ENCODE measurements at regions not wholly inside any gene's neighbourhood (a gene's known extent, or its start where the extent isn't known, plus 50 kb on each side); places are given as distances from the start of the nearest gene placed in this dataset.
A peak's percentile ranks its signal among the peaks of the same experiment; 100 is the strongest.

DNA sequence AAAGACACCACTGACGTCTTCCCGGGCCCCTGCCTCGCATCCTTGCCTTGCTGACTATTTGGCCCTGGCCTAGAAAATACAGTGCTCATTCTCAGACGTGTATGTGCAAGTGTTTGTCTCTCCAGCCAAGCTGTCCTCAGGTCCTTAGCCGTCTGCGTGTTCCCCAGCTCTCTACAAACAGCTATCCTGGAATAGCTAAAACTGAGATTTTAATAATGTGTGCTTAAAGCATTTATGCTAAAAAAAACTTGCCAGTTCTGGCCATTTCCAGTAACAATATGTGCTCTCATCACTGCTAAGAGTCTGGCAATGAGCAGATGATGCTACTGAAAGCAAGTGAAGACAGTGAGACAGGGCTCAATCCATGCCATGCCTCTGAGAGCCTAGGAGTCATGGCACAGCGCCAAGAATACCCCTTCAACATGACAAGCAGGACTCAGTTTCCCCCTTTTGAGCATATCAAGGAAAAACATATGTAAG, 55.7 kb downstream of the IRF2BP2 start:
- DNase-seq, result no peak

DNA sequence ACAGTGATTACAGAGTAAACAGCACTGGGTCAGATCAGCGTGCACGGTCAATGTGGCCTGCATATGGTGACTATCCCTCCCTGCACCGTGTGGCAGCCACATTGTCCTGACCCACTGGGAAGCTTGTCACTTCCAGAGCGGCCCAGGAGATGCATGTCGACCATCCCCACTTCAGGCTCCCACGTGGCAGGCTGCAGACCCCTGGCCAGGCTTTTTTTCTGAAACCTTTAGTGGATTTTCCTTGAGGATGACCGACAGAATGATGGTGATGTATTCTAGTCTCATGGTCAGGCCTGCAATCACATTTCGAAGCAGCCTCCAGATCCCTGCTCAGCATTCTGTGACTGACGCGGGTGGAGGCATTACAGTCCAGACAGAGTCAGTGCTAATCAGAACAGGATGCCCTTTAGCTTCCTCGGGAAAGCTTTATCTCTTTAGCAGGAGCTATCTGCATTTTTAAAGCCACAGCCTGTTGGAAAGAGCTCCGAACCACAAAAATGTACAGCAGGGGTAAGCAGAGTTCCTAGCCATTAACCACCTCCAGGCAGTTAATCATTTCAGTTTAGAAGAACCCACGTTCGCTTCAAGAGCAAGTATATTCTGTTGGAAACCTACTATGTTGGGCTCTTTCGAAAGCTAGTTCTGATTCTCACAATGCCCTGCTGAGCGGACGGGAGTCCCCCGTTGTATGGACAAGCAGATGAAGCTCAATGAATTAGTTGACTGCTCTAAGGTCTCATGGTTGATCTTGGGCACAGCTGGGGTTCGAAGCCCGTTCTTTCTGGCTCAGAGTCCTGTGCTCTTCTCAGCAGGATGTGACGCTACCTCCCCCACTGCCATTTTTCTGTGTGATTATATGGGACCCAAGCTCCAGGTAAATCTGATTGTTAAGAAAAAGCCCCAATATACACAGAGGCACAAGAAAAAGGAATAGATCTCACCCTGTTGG, 56.5 kb downstream of the IRF2BP2 start:
- DNase-seq, result no peak

DNA sequence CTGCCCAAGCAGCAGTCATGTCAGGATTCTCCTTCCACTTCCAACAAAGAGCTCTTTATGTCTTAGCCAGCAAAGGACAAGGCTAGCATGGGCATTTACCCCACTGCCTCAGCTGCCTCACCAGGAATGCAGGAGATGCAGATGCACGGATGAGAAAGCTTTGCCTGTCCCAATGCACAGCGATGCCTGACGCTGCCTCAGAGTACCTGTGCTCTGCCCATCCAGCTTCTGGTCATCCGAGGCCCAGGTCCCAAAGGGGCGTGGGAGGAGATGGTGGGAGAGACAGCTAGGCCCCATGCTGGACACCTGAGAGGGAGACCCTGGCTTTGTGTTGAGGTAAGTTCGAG, 59.0 kb downstream of the IRF2BP2 start:
- DNase-seq, result no peak

DNA sequence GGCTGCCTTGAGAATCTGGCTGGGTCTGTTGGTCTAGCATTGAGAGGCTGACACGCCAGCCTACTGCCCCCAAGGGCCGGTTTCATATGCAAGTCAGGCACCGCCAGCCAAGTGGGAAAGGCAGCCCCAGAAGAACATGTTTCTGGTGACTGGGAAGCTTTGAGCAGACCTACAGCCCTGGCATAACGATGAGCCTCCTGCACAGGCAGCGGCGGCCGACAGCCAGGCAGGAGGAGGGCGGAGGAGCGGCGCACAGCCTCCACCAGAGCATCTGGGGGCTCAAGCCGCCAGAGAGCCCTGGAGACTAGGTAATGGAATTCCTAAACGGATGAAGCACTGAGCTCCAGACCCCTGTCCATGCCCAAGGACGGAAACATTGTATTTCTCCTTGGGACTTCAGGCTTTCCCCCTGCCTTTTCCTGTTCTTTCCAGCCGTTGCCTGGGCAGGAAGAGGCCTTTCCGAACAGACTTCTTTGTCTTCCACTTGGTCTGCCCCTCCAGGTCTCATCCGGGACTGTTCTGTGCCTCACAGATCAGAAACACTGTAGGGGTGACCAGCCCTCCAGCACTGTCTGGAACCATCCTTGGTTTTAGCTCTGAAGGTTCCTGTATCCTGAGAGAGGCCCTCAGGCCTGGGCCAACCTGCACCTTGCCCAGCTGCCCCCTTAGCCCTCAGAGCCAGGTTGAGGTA, 59.5 kb downstream of the IRF2BP2 start:
- DNase-seq, result no peak

DNA sequence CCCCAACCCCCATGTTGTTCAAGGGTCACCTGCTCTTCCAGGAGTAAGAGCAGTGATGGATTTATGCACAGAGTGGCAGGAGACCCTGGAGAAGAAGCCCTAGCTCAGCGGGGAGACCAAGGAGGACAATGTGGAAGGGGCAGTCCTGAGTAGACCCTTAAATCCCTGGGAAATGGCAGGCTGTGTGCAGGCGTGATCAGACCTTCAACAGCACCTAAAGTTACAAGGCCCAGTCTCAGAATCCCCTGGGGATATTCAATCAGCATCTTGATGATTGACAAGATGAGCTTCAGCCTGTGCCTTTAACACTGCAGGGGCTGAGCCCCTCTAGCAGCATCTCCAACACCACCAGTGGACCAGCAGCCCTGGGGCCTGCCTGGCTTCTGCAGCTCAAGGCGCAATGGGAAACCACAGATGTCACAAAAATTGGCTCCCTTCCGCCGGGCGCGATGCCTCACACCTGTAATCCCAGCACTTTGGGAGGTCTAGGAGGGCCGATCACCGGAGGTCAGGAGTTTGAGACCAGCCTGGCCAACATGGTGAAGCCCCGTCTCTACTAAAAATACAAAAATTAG, 60.4 kb downstream of the IRF2BP2 start:
- DNase-seq, result no peak

DNA sequence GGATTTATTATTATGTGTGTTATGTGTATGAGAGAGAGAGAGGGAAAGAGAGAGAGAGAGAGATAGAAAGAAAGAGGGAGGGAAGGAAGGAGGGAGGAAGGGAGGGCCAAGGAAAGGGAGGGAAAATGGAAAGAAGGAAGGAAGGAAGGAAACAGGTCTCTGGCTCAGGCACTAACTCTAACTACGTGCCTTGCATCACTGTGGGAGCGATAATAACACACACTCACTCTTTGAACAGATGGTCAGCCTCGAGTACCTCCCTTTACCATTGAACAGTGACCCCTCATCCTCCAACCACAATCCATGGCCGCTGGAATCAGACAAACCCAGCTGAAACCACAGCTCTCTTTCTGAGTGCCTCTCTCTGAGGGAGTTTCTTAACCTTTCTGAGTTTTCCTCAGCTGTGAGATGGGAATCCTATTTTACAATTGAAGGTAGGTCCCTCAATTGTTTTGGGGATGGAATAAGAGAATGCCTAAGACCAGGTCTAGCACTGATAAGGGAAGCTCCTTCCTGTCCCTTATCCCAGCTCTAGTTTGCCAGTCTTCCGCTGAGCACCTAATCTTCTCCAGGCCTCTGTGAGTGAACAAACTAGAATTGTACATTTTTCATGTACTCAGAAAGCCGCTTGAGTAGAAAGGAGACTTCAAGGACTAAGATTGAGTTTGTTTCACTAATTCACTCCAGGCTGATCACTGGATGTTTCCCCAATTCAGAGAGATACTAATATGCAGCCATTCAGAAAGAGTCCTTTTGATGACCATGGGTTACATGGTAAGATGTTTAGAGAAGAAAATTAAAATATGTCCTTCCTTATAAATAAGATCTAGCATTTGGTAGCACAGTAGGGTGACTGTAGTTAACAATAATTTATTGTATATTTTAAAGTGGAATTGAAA, 62.8 kb downstream of the IRF2BP2 start:
- DNase-seq, result no peak

DNA sequence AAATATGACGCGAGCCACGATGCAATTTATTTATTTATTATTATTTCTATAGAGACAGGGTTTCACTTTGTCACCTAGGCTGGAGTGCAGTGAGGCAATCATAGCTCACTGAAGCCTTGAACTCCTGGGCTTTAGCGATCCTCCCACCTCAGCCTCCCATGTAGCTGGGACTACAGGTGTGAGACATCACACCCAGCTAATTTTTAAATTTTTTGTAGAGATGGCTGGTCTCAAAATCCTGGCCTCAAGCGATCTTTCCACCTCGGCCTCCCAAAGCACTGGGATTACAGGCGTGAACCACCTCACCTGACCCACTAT, 63.6 kb downstream of the IRF2BP2 start:
- no peak for DNase-seq

DNA sequence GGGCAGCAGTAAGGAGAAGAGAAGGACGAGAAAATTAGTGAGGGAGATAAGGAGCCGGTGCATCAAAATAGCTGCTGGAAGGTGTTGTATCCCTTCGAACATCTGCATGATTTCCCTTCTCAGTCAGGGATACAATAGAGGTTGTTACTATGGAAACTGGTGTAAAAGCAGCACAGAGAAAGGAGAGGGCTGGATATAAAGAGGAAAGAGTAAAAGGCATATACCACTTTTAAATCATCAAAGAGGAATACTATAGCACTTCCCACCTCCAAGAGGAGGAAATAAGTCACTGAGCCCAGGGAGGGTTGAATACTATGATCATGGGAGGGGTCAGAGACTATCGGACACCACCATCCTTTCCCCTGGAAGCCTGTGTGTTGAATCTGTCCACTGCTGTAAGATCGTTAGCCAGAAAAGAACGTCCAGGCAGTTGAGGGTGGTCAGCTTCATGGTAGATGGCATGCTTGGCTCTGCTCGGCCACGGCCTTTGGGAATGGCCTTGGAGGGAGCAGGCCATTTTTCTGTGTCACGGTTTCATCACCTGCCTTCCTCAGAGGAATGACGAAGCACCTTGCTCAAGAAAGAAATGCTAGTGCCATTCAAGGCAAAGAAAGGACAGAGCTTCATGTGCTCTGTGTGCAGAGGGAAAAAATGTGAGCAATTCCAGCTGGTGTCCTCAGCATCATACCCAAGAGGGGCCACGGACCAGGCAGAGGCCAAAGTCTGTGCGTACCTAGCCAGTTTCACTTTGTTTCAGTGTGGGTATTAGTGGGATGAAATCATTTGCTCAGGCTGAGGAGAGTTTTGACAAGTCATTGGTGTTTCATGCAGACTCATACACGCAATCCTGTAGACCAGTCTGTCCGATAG, 64.2 kb downstream of the IRF2BP2 start:
- DNase-seq, result no peak

DNA sequence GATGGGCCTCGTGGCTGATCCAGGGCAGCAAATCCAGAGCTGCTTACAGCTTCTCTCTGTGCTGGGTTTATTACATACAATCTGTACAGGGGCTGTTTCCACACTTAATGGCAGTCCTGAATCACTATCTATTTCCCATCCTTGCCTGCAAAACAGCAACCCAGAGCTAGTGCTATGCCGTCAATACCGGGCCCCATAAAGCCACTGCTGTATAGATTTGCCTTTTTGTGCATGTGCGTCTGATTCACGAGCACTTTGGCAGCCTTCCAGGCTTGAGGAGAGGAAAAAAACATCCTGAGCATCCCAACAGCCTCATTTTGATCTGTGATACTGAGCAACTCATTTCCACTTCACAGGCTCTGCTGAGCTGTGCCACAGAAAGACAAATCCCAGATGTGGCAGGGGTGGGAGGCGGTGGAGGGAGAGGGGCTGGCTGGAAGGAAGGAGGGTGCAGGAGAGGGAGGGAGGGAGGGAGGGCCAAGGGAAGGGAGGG, 65.2 kb upstream of the TARBP1 start:
- DNase-seq, result peak; percentile 86

DNA sequence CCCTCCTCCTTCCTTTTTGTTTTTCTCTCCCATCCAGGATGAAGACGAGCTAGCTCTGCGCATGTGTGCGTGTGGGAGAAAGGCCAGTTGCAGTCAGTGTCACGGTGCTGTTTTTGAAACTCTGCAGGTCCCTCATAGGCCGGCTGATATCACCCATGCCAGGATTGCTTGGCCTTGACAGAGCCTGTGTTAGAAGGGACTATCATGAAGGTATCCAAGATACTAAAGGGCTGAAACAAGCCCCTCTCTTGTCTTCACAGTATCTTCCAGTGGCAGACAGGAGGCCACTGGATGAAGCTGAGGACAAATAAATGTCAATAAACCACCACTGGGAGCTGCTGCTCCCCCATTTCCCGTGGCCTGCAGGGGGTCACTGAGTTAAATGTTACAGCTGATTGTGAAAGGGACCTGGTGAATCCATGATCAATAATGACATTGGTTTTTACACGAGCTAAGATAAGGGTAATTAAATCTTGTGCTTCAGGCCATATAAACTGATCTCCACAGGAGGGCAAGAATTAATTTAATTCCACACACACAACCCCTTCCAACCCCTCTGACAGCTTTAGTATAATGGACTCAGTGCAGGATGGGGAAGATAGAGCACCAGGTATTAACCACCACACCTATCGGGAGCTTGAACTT, 64.6 kb upstream of the TARBP1 start:
- no peak for DNase-seq

DNA sequence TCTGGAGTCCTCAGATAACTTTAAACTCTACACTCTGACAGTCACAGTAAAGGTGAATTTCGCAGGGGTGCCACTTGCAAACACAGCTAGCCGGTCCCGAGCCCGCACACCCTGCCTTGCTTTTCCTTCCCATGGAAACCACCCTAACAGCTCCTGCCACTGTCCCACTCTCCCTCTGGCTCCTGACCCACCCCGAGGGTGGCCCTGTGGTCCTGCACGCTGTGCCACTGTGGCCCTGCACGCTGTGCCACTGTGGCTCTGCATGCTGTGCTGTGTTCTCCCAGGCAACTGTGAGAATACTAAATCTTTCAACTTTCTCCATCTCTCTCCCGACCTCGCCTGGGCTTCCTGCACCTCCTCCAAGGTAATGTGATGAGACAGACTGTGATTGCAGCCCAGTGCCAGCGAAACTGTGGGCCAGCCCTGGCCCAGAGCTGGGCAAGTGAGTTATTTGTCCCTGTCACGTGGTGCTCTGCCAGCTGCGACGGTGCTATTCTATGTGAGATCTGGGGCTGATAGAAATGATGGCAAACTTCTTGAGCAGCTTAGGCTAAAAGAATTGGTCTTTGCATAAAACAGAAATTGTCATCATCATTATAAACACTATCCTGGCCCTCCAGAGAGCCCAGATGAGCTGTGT, 63.4 kb upstream of the TARBP1 start:
- no peak for DNase-seq

DNA sequence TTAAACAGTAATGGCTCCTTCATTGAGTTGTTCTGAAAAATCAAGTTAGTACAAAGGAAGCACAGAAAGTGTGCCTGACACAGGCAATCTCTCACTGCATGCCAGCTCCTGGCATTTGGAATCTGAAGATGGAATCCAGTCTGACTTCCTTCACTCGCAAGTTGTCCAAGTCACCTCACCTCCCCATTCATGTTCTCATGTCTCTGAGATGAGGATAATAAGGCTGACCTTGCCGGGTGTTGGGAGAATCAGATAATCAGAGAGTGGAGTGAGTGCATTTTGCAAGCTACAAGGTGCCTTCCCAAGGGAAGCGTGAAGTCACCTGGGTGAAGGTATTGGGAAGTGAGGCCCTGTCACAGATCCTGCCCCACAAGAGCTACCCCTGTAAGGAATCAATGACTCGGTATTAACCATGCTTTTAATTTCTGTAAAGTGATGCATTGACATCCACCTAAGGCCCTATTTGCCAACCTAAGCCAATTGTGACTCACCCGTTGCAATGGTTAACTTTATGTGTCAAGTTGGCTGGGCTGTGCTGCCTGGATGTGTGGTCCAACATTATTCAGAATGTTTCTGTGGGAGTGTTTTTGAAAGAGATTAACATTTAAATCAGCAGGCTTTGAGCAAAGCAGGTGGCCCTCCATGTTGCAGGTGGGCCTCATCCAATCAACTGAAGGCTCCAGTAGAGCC, 62.5 kb upstream of the TARBP1 start:
- no peak for DNase-seq

DNA sequence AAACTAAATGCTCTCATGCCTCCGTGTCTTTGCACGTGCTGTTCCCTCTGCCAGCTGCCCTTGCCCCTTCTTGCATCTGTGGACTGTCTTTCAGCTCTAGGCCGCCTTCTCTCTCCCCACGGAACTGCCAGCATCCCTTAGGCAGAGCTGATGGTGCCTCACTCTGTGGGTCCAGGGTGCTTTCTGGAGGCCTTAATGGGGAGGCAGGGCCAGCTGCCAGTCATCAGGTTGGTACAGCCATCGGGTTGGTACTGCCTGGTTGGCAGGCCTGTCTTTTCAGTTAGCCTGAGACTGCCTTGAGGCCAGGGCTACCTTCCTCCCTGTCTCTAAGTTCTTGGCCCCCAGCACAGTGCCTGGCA, 61.4 kb upstream of the TARBP1 start:
- DNase-seq, result no peak

DNA sequence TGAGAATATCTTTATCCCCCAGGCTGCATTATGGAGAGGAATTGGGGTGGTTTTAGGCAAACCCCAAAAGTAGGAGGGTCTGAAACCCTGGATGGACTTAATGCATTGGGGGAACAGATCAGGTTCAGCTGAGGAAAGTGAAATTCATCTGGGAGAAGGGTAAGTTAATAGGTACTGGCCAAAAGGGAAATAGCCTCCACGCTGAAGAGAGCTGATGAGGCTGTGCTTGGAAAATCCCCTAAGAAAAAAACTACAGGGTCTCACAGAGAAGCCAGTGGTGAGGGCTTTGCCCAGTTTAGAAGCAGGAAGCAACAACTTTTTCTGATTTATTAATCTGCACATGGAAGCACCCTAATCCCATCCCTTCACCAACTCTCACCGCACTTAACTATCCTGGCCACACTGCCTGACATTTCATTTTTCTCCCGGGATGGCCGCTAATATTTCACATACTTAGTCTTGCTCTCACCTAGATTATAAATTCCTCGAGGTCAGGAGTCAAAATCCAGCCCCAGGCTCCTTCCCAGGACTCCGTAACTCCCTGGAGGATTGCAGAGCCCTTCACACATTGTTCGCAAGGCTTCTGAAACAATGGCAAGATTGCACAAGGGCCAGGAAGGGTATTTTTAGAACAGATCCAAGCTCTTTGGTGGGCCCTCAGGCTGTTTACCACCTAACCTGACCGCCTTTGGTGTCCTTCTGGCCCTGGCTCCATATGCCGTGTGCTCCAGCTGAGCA, 60.9 kb upstream of the TARBP1 start:
- no peak for DNase-seq

DNA sequence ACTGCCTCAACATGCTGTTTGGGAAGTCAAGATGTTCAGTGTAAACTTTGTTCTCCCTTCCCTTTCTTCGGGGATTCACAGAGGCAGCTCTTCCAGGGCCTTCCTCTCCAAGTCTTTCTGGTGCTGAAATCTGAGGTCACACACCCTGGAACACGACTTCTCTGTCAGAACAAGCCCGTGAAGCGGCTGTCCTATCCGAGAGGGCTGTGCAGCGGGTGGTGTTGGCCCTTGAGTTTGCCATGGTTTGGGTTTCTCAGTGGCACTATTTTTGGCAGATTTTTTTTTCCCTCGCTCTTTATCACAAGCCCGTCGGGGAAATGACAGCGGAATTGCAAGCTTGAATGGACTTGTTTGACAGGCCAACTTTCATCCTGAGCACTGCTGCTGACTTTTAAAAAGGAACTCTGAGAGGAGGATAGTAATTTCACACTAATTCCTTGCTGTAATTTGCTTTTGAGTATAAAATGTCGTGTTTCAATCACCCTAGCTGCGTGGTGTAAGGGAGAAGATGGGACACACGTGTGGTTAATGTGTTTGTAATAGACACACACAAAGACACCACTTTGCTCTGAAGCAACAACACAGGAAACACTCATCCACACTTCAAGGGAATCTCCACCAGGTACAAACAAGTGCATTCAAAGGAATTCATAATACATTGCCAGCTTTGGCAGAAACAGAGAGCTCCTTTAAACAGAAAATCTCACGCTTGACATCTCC, 60.1 kb upstream of the TARBP1 start:
- no peak for DNase-seq

DNA sequence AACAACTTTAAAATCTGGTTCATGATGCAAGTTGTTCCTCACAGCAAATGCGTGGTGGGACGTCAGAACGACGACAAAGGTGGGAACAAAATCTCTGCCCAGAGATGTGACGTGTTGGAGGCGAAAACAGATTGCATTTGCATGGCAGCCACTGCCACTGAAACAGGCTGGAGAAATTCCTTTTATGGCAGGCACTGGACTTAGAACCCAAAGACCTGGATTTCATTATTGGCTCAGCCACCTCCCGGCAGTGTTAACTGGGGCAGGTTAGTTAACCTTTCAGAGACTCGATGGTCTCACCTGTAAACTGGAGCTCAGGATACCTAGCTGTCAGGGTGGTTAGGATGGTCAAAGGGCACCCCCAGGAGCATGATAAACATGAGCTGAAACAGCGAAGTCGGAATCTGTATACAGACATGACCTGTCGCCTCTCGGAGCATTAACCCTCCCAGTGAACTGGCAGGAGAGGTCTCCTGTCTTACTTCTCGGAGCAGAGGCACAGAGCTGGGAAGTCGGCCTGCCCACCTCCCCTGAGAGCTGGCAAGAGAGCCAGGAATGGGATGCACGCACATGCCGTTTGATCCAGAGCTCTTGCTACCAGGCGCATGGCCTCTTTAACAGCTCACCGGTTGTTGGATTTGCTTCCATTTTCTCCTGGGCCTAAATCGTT, 59.2 kb upstream of the TARBP1 start:
- DNase-seq, result no peak

DNA sequence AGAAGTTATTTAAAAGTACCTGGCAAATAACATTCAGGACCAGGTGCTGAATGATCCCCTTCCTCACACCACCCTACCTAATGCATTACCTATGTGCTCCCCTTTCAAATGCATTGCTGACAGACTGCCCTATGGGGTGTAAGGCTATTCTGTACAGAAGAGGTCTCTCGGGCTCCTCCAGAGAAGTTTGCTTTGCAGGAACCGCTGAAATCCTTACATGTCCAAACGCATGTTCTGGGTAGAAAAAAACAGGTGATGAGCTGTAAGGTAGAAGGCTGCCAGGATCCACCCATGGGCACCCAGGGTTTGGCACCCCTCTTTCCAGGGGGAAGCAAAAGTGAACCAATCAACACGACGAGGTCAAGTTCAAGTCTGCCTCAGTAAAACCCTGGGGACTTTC, 58.3 kb upstream of the TARBP1 start:
- no peak for DNase-seq

DNA sequence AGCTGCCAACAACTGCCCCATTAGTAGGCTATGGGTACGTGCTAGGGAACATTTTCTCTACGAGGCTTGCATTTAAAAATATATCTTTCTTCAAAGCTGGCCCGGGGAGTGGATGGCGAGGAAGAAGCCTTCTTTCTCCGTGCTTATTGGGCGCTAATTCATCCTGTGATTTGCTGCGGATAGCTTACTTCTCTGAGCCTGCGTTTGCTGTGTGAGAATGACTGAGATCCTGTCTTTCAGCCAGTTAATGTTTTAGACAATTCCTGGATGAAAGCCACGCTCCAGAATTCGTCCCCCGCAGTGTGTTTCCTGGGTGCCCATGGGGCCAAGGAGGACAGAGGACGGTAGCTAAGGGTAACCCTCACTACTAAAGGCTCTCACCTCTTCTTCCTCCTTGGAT, 57.8 kb upstream of the TARBP1 start:
- no peak for DNase-seq
